WERI-Rb-1 (cell line): ENCODE measurements at regions not wholly inside any gene's neighbourhood (a gene's known extent, or its start where the extent isn't known, plus 50 kb on each side); places are given as distances from the start of the nearest gene placed in this dataset.

ENCODE experiments used
- DNase-seq: peaks from one replicate; pipeline ENCODE4 v3.0.0-alpha.2; 2020
- H3K27ac ChIP-seq: fragments of 250-450 bp; sonication (Bioruptor Pico); 2 replicates; pipeline ENCODE4 v1.5.1; 2020; ENCODE audit warnings: mild to moderate bottlenecking, moderate library complexity
- H3K27me3 ChIP-seq: fragments of 250-450 bp; sonication (Bioruptor Pico); 2 replicates; pipeline ENCODE4 v1.5.1; 2021; ENCODE audit warnings: mild to moderate bottlenecking, low read depth, moderate library complexity; ENCODE audit not compliant: insufficient read depth, severe bottlenecking
- H3K36me3 ChIP-seq: fragments of 250-450 bp; sonication (Bioruptor Pico); 2 replicates; pipeline ENCODE4 v1.5.1; 2020; ENCODE audit warnings: mild to moderate bottlenecking, moderate library complexity
- H3K4me3 ChIP-seq: 2 replicates; pipeline ENCODE4 v1.5.1; 2011; ENCODE audit warnings: low read depth, mild to moderate bottlenecking, control low read depth, low read length
- H3K9me3 ChIP-seq: fragments of 250-450 bp; sonication (Bioruptor Pico); 2 replicates; pipeline ENCODE4 v1.5.1; 2021; ENCODE audit warnings: mild to moderate bottlenecking, moderate library complexity; ENCODE audit not compliant: severe bottlenecking
- TF ChIP-seq, protein P1 (sequence below): IDR thresholded peaks from 2 replicates; pipeline ENCODE4 v1.5.1; 2011; ENCODE audit warnings: low read depth, mild to moderate bottlenecking, control low read depth, inconsistent platforms, low read length

DNA sequence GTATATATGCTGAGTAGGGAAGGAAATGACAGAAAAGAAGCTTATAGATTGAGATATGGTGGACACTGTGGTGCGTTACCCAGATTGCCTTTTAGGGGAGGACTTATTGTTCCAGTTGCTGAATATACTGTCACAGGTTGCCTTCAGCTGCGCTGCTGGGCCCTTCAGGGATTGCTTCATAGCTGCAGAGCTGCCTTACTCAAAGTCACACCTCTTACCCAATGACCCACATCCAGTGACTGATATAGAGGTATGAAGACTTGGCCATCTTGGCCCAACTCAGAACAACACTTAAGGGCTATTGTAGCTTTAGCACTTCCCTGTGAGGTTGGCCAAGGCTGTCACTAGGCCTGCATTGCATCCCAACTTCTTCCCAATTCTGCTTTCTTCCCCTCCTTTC is 63.4 kb upstream of the TMEM164 start:
- no peak overlapping the region for H3K4me3 ChIP-seq
- no peak for DNase-seq
- no peaks in the 10 kb centered on the region for H3K36me3 ChIP-seq
- TF ChIP-seq, protein P1, sequence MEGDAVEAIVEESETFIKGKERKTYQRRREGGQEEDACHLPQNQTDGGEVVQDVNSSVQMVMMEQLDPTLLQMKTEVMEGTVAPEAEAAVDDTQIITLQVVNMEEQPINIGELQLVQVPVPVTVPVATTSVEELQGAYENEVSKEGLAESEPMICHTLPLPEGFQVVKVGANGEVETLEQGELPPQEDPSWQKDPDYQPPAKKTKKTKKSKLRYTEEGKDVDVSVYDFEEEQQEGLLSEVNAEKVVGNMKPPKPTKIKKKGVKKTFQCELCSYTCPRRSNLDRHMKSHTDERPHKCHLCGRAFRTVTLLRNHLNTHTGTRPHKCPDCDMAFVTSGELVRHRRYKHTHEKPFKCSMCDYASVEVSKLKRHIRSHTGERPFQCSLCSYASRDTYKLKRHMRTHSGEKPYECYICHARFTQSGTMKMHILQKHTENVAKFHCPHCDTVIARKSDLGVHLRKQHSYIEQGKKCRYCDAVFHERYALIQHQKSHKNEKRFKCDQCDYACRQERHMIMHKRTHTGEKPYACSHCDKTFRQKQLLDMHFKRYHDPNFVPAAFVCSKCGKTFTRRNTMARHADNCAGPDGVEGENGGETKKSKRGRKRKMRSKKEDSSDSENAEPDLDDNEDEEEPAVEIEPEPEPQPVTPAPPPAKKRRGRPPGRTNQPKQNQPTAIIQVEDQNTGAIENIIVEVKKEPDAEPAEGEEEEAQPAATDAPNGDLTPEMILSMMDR, result no peak
- no peak overlapping the region for H3K27ac ChIP-seq
- no peaks in the 10 kb centered on the region for H3K27me3 ChIP-seq
- no peaks in the 10 kb centered on the region for H3K9me3 ChIP-seq

GRCh38 chrX:109940411-109940810 is 62.5 kb upstream of the TMEM164 start:
- no peak for DNase-seq
- TF ChIP-seq, protein P1, result no peak
- Histone ChIP-seq H3K27ac (no peak overlapping the region), H3K4me3 (no peak overlapping the region), H3K36me3 (no peaks in the 10 kb centered on the region), H3K27me3 (no peaks in the 10 kb centered on the region), H3K9me3 (no peaks in the 10 kb centered on the region)

- Histone ChIP-seq H3K4me3 (no peak overlapping the region), H3K27me3 (no peaks in the 10 kb centered on the region), H3K27ac (no peak overlapping the region), H3K36me3 (no peaks in the 10 kb centered on the region), H3K9me3 (no peaks in the 10 kb centered on the region)
- DNase-seq, result no peak
- TF ChIP-seq, protein P1, result no peak
These were observed 59.7 kb upstream of the TMEM164 start for GRCh38 chrX:109943092-109943739.

GRCh38 chrX:109943740-109944092 is 59.2 kb upstream of the TMEM164 start:
- TF ChIP-seq, protein P1, result no peak
- no peaks in the 10 kb centered on the region for H3K27me3 ChIP-seq
- H3K9me3 ChIP-seq, result no peaks in the 10 kb centered on the region
- no peak overlapping the region for H3K4me3 ChIP-seq
- H3K36me3 ChIP-seq, result no peaks in the 10 kb centered on the region
- H3K27ac ChIP-seq, result no peak overlapping the region
- DNase-seq, result no peak

- H3K27me3 ChIP-seq, result no peaks in the 10 kb centered on the region
- TF ChIP-seq, protein P1, result no peak
- no peaks in the 10 kb centered on the region for H3K36me3 ChIP-seq
- H3K9me3 ChIP-seq, result no peaks in the 10 kb centered on the region
- H3K4me3 ChIP-seq, result no peak overlapping the region
- no peak overlapping the region for H3K27ac ChIP-seq
- no peak for DNase-seq
These were observed 50.9 kb upstream of the TMEM164 start for GRCh38 chrX:109952050-109952449.
